Mesothelial cell of epicardium (in vitro differentiated cells): ENCODE measurements at regions not wholly inside any gene's neighbourhood (a gene's known extent, or its start where the extent isn't known, plus 50 kb on each side); places are given as distances from the start of the nearest gene placed in this dataset.

Source experiments
- DNase-seq, 2 experiments: peaks; one replicate each; pipeline ENCODE4 v3.0.0; 2021; ENCODE audit warnings: low spot score in 2 of 2; ENCODE audit not compliant: unreplicated experiment in 2 of 2
- H3K27ac Mint-ChIP-seq: 2 replicates; pipeline ENCODE4 v1.8.0; 2021; ENCODE audit warnings: mixed read lengths
- H3K27me3 Mint-ChIP-seq: 2 replicates; pipeline ENCODE4 v1.8.0; 2021; ENCODE audit warnings: low read depth, mixed read lengths
- H3K36me3 Mint-ChIP-seq: 2 replicates; pipeline ENCODE4 v1.8.0; 2021; ENCODE audit warnings: mixed read lengths
- H3K4me1 Mint-ChIP-seq: 2 replicates; pipeline ENCODE4 v1.8.0; 2021; ENCODE audit warnings: mixed read lengths
- H3K4me3 Mint-ChIP-seq: 2 replicates; pipeline ENCODE4 v1.8.0; 2021; ENCODE audit warnings: mild to moderate bottlenecking, moderate library complexity, mixed read lengths
- H3K9me3 Mint-ChIP-seq: 2 replicates; pipeline ENCODE4 v1.8.0; 2021; ENCODE audit warnings: mixed read lengths
- TF ChIP-seq, protein P1 (sequence below): fragments of 200-600 bp; sonication (generic); IDR thresholded peaks from one replicate; pipeline ENCODE4 v1.5.0; 2021; ENCODE audit warnings: antibody characterized with exemption; ENCODE audit not compliant: unreplicated experiment

GRCh38 chr1:5108740-5109139 is 454.3 kb downstream of the AJAP1 start:
- TF ChIP-seq, protein P1, sequence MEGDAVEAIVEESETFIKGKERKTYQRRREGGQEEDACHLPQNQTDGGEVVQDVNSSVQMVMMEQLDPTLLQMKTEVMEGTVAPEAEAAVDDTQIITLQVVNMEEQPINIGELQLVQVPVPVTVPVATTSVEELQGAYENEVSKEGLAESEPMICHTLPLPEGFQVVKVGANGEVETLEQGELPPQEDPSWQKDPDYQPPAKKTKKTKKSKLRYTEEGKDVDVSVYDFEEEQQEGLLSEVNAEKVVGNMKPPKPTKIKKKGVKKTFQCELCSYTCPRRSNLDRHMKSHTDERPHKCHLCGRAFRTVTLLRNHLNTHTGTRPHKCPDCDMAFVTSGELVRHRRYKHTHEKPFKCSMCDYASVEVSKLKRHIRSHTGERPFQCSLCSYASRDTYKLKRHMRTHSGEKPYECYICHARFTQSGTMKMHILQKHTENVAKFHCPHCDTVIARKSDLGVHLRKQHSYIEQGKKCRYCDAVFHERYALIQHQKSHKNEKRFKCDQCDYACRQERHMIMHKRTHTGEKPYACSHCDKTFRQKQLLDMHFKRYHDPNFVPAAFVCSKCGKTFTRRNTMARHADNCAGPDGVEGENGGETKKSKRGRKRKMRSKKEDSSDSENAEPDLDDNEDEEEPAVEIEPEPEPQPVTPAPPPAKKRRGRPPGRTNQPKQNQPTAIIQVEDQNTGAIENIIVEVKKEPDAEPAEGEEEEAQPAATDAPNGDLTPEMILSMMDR: no peak
- Mint-ChIP-seq H3K4me1 (no peaks in the 10 kb centered on the region), H3K27ac (no peak overlapping the region), H3K27me3 (peaks cover 48% of the 10 kb centered on the region), H3K36me3 (no peaks in the 10 kb centered on the region), H3K4me3 (no peak overlapping the region), H3K9me3 (no peaks in the 10 kb centered on the region)
- DNase-seq: no peak

DNA sequence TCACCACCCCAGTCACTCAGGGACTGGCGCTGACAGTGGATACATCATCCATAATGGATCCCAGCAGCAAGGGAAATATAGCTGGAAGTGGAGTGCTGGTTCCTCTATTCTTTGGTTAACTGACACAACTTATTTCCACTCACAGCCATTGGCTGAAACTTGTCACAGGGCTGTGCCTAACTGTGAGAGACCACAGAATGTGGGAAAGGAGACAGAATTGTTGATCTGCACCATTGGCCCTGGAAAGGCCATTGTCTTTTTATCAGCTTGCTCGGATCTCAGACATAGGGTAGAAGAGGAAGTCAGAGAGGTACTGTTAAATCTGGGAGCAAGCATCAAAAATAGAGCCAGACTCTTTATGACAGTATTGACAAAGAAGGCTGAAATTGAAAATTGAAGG is 451.3 kb downstream of the AJAP1 start:
- TF ChIP-seq, protein P1: no peak
- DNase-seq: no peak
- Mint-ChIP-seq H3K27ac (no peak overlapping the region), H3K4me3 (no peak overlapping the region), H3K36me3 (no peaks in the 10 kb centered on the region), H3K4me1 (no peaks in the 10 kb centered on the region), H3K27me3 (peaks cover 23% of the 10 kb centered on the region), H3K9me3 (peaks cover 3% of the 10 kb centered on the region)

DNA sequence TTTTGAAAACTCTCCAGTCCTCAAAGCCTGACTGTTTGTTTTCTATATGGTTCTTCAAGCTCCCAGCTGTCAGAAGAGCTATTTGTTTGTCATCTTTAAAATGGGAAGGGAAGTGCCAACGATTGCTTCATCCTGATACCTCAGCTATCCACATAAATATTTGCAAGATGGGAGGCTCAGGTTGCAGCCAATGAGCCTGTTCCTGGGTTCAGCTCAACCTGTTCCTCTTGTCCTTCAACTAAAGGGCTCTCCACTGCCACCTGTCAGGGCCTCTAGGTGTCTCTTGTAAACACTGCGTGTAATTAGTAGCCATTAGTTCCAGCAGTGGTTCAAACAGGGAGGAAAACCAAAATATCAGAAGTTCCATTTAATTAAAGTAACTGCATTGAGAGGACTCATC is 445.1 kb downstream of the AJAP1 start:
- Mint-ChIP-seq H3K4me3 (no peak overlapping the region), H3K27me3 (no peaks in the 10 kb centered on the region), H3K9me3 (peaks cover 9% of the 10 kb centered on the region), H3K36me3 (no peaks in the 10 kb centered on the region), H3K4me1 (no peaks in the 10 kb centered on the region), H3K27ac (no peak overlapping the region)
- TF ChIP-seq, protein P1: no peak
- no peak for DNase-seq

DNA sequence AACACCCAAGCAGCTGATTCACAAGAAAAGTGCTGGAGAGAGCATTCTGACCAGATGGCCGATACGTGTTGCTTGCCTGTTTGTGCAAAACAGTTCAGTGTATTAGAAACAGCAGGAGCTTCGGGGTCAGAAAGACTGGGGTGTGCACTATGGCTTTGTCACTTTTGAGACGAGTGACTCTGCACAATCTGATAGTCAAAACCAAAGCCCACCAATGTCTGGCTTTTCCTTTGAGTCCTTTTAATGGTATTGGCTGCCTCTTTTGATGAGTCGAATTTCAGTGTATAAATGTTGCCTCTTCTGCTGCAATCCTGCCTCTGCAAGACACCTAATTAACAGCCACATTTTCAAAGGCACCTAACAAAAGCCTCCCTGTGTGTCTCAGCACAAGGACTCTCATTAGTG is 444.6 kb downstream of the AJAP1 start:
- Mint-ChIP-seq H3K27me3 (no peaks in the 10 kb centered on the region), H3K36me3 (no peaks in the 10 kb centered on the region), H3K9me3 (peaks cover 15% of the 10 kb centered on the region), H3K27ac (no peak overlapping the region), H3K4me3 (no peak overlapping the region), H3K4me1 (no peaks in the 10 kb centered on the region)
- TF ChIP-seq, protein P1: no peak
- DNase-seq: no peak

DNA sequence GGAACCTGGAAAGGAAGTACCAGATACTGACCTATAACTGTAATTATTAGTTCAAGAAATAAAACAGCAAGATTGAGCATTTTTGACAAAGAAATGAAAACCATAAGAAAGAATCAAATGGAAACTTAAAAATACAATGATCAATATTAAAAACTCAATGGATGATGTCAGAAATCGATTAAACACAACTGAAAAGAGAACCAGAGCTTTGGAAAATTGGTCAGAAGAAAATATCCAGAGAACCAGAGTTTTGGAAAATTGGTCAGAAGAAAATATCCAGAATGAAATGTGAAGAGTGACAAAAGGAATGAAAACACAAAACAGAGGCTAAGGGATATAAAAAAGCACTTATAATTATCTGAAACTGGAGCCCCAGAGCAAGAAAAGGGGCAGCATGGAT is 438.6 kb downstream of the AJAP1 start:
- DNase-seq: no peak
- Mint-ChIP-seq H3K4me3 (no peak overlapping the region), H3K27me3 (no peaks in the 10 kb centered on the region), H3K4me1 (no peaks in the 10 kb centered on the region), H3K27ac (no peak overlapping the region), H3K9me3 (peaks cover 35% of the 10 kb centered on the region), H3K36me3 (peaks cover 4% of the 10 kb centered on the region)
- TF ChIP-seq, protein P1: no peak

DNA sequence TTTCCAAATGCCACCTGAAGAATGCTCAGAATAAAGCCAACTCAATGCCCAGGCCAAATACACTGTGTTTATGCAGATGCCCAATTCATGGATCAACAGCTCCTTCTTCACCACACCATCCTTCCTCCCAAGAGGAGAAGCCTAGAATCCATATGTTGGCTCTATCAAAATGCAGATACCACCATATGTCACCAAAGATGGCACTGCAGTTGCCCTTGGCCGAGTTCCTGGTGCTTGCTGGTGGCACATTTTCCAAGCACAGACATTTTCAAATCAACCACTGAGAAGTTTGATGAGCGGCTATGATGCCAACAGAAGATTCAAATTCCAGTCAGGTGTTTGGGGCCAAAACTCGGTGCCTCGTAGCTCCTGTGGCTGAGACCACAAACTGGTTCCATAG is 430.3 kb downstream of the AJAP1 start:
- Mint-ChIP-seq H3K4me3 (no peak overlapping the region), H3K27me3 (peaks cover 8% of the 10 kb centered on the region), H3K27ac (no peak overlapping the region), H3K4me1 (no peaks in the 10 kb centered on the region), H3K9me3 (peaks cover 8% of the 10 kb centered on the region), H3K36me3 (no peaks in the 10 kb centered on the region)
- TF ChIP-seq, protein P1: no peak
- DNase-seq: no peak
